ENCODE measurements at regions not wholly inside any gene's neighbourhood (a gene's known extent, or its start where the extent isn't known, plus 50 kb on each side); places are given as distances from the start of the nearest gene placed in this dataset.
A peak's percentile ranks its signal among the peaks of the same experiment; 100 is the strongest.
"Not testable (repeated sequence)": the region's sequence is repeated elsewhere in the genome, so short reads cannot be mapped to it uniquely, and the experiment has no call there.

DNA sequence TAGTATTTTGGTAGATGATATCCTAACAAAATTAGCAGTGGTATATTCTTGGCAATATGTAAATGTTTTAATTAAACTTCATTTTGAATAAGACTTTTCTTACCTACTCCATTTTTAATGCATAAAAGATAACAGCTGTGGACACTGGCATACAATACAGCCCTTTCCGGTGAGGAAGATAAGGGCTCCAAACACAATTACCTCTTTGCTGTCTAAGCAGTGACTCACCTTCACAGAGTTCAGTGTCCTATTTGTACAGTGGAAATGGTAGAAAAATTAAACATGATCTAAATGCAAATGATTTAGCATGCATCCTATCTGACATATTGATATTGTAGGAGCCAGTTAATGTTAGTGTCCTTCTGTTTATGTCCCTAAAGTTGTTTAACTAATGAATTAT, 969.4 kb downstream of the PLOD2 start:
- ATAC-seq: no peak
- DNase-seq: no peak
- intact Hi-C loops (cut with DNase I): no loop called here

DNA sequence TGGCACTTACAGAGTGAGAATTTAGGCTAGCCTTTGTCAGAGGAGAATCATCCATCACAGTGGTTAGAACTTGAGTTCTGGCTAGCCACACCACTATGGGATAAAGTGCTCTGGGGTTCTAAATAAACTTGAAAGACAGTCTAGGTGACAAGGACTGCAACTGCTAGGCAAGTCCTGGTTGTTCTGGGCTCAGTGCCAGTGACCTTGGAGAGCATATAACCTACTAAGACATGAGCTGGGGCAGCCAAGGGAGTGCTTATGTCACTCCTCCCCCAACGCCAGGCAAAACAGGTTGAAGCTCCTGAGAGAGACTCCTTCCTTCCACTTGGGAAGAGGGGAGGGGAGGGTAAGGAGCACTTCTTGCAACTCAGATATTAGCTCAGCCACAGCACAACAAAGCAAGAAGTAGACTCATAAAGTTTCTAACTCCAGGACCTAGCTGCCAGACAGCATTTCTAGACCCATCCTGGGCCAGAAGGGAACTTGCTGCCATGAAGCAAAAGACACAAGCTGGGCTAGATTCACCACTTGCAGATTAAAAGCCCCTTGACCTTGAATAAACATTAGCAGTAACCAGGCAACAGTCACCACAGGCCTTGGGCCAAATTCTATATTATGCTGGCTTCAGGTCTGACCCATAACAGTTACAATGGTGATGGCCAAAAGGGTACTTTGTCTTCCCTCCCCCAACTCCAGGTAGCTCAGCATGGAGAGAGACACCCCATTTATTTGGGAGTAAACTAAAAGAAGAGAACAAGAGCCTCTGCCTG, 963.7 kb downstream of the PLOD2 start:
- ATAC-seq (peak in 1 of 2 donors; percentile 31), DNase-seq (peak; percentile 13)
- intact Hi-C loops (cut with DNase I): no loop called here

DNA sequence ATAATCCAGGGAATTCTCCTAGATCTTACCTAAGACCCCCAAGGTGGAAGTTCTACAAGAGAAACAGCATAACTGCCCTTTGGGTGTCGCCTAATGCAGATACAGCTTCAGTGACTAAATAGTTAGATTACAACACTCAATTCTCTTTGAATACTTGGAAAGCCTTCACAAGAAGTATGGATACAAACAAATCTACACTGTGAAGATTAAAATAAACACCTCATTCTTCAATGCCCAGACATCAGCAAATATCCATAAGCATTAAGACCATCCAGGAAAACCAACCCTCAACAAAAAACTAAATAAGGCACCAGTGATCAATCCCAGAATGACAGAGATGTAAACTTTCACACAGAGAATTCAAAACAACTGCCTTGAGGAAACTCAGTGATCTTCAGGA, 963.2 kb downstream of the PLOD2 start:
- DNase-seq (no peak), ATAC-seq (no peak)
- intact Hi-C loops (cut with DNase I): no loop called here

DNA sequence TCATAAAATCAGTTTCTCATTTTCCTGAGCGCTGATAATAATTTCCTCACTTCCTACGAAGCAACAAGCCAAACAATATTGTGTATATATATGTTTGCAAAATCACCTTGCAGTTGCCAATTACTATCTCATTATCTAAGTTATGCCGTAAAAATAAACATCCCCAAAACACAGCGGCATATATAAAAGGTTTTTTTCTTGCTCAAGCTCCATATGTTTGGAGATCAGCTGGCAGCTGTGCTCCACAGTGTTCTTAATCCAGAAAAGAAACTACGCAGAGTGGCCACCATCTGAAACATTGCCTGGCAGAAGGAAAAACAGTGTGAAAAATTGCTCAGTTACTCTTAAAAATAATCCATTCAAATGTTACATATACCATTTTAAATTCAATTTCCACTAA, 951.4 kb downstream of the PLOD2 start:
- no peak for ATAC-seq

DNA sequence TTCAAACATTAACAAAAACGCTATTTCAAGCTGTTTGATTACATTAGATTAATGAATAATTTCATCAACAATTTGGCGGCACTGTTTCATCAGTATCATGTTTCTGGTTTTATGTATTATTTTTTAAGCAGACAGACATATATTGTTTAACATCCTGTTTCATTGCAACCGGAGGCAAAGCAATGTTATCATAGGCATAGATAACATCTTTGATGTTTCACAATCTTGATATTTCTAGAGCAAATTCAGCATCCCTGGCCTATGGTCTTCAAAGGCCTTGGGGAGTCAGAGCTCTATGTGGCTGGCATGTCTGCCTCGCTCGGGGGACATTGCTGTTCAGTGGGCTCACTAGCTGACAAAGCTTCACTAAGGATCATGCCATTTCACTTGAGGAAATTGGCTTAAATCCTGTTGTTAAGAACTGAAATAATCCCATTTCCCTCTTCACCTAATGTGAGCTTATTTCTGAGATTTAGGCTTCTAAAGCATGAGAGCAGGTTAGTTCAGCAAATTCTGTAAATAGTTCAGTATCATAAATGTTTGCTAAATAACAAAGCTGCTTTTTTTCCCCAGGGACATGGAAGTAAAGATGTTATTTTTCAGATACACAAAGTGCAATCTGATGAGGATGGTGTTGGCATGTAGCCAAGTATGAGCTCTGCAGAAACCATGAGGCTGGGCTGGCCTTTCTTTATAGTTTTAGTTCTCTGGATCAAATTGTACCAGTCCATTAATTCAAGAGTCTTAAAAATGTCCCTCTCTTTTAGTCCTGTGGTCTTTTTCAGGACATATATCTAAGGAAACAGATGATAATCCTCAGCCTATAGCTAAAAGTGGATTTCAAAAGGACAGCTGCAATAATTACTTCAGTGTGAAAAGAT, 941.4 kb downstream of the PLOD2 start:
- intact Hi-C loops (cut with DNase I): no loop called here
- ATAC-seq (no peak), DNase-seq (no peak)

More for the DNA sequence above, 951.4 kb downstream of the PLOD2 start:
- intact Hi-C loops (cut with DNase I): no loop called here
- no peak for DNase-seq

DNA sequence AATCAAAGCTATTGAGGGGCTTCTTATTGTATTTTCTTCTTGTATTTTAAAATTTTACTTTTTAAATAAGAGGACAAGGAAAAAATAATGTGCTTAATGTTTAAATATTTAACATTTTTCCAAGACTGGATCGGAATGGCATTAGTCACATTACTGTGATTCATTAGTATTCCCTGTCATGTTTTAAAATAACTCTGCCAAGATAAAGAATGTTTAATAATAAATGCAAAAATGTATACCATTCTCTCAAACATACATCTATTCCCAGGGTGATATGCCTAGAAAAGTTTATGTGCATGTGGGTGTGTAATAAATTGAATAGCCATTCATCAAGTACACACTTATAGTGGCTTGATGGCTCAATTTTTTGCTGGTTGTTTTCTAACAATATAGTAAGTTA, 936.1 kb downstream of the PLOD2 start:
- ATAC-seq: no peak
- intact Hi-C loops (cut with DNase I): no loop called here

DNA sequence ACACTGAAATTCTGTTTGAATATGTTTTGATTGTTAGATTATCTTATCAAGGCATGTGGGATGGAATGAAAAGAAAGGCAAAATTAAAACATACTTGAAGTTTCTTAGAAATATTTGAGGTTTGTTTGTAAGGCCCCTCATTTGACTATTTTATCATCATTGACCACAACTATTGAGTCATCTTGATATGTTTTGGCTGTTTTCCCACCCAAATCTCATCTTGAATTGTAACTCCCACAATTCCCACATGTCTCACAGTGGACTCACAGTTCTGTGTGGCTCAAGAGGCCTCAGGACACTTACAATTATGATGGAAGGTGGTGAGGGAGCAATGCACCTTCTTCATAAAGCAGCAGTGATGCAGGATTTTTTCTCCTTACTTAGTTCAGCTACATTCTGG, 917.1 kb downstream of the PLOD2 start:
- peak in 1 of 2 donors; percentile 75 for ATAC-seq
- DNase-seq: no peak
- intact Hi-C loops (cut with DNase I): no loop called here

More for the DNA sequence above, 936.1 kb downstream of the PLOD2 start:
- no peak for DNase-seq

DNA sequence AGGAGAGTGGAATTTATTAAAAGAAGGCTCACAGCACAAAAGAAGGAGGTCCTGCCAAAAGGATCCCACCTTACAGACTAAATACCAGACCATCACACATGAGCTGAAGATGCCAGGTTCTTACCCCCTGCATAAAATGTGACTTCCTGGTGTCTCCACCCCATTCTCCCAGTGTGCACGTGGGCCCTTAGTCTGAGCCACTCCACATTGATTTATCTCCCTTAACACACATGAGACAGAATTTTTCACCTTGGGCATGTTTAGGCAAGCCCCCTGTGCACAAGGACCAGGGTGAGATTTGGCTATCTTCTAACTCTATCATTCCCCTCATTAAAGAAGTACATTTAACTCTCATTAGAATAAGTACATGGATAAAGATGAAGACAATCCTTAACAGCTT, 916.7 kb downstream of the PLOD2 start:
- ATAC-seq (no peak), DNase-seq (no peak)
- intact Hi-C loops (cut with DNase I): no loop called here

DNA sequence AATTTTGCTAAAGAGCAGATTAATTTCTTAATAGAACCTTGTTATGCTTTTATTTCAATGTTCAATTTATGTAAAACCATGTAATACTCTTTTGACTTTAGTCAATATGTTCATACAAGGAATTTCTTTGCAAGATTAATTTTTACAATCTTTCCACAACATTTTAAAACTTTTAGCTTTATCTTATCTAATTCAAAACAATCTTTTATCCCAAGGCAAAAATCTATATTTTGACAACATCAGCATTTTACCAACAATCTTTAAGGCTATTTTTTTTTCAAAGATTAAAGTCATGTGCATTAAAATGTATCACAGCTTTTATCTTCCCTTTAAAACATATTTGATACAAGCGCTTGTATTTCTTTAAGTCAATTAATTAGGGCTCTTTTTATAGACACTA, 914.7 kb downstream of the PLOD2 start:
- intact Hi-C loops (cut with DNase I): no loop called here
- ATAC-seq (no peak), DNase-seq (no peak)

DNA sequence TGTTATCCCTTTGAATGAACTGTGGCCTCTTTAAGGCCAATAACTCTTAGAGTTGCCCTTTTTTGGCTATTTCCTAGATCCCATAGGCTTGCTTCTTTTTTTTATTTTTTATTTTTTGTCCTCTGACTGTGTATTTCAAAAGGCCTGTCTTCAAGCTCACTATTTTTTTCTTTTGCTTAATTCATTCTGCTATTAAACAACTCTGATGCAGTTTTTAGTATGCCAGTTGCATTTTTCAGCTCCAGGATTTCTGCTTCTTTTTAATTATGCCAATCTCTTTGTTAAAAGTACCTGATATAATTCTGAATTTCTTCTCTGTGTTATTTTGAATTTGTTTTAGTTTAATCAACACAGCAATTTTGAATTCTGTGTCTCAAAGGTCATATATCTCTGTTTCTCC, 912.1 kb downstream of the PLOD2 start:
- DNase-seq: no peak
- intact Hi-C loops (cut with DNase I): no loop called here

DNA sequence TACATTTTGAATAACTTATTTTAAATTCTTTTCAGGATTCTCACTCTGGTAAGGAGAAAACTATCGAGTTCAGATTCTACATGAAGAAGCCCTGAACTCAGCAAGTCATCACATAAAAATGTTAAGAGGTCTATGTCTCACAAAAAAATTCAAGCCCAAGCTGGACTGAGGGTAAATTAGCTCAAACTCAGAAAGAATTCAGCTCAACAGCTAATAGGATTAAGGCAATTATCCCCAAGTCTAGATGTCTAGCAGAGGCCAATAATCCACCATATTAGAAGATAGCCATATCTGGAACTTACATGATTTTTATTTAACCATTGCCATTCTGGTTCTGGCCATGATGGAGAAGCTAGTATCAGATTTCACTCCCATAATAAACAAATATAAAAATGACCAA, 909.7 kb downstream of the PLOD2 start:
- ATAC-seq: no peak
- no peak for DNase-seq
- intact Hi-C loops (cut with DNase I): no loop called here

More for the DNA sequence above, 912.1 kb downstream of the PLOD2 start:
- ATAC-seq: no peak

DNA sequence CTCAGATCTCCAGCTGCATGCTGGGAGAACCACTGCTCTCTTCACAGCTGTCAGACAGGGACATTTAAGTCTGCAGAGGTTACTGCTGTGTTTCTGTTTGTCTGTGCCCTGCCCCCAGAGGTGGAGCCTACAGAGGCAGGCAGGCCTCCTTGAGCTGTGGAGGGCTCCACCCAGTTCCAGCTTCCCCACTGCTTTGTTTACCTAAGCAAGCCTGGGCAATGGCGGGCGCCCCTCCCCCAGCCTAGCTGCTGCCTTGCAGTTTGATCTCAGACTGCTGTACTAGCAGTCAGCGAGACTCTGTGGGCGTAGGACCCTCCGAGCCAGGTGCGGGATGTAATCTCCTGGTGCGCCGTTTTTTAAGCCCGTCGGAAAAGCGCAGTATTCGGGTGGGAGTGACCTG, 903.0 kb downstream of the PLOD2 start:
- DNase-seq; intact Hi-C loops (cut with DNase I); ATAC-seq: not testable (repeated sequence)

DNA sequence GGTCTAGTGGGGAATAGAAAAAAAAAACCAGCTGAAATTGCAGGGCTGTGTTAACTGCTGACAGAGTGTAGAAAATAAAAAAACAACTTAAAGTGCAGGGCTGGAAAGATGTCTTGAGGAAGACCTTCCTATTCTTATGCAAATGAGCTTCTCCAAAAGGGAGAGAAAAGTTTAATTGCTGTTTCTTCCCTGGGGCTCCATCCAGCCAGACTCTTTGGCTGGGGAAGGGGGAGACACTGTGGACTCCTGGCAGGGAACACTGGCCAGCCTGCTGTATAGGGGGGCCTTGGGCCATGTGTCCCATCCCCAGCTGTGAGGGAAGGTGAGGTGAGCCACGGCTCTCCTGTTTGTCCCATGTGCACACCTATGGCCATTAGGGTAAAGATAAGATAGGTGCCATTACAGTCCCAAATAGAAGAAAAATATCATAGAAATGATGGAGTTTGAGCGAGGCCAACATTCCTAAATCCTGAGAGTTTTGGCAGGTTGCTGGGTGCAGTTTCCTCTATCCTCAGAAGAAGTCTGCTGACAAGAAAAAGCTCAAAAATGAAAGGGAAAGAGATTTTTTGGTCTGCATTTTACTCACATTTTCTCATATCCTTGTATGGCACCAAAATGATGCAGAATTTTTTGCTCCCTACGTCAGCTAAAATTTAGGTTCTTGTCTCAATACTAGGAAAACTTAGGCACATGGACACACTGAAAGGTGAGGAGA, 901.7 kb downstream of the PLOD2 start:
- ATAC-seq: no peak
- DNase-seq: no peak
- intact Hi-C loops (cut with DNase I): no loop called here

DNA sequence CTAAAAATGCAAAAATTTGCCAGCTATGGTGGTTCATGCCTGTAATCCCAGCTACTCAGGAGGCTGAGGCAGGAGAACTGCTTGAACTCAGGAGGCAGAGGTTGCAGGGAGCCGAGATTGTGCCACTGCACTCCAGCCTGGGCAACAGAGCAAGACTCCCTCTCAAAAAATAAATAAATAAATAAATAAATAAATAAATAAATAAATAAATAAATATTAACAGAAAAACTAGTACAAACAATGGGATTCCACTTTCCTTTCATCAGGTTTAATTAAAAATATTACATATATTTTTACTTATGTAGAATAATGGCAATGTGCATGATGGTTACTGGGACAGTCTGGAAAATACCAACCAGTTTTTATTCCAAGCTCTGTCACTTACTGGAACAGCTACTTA, 897.5 kb downstream of the PLOD2 start:
- intact Hi-C loops (cut with DNase I); DNase-seq; ATAC-seq: not testable (repeated sequence)

DNA sequence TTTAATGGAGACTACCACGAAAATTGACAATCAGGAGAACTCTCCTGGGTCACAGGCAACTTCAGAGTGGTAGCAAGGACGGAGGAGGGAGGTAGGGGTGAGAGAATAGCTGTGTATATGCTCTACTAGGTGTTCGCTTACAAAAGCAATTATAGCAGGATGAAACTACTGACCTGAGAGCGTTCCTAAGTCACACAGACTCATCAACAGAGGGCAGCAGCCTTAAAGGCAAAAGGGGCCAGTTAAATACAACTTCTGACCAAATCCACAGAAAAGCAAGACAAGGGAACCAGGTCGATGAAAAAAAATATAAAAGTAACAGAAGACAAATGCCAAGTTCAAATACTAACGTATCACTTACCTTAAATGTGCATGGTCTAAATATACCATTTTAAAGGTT, 894.6 kb downstream of the PLOD2 start:
- ATAC-seq (no peak), DNase-seq (no peak)
- intact Hi-C loops (cut with DNase I): no loop called here

DNA sequence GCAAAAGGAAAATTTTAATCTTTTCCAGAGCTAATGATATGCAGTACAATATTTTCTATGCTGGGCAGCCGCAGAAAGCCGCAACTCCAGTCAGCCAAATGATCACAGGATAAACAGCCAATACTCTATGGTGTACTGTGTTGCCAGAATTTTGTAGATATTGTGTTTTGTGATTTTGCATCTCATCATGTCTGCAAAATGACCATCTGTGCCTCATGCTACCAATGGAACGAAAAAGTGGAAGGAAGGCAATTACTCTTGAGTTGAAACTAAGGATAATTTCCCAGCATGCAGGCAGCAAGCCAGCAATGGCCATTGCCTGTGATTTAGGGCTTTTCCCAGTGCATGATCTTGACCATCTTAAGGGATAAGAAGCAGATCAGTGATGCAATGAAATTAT, 891.9 kb downstream of the PLOD2 start:
- intact Hi-C loops (cut with DNase I): no loop called here
- ATAC-seq: no peak
- no peak for DNase-seq

DNA sequence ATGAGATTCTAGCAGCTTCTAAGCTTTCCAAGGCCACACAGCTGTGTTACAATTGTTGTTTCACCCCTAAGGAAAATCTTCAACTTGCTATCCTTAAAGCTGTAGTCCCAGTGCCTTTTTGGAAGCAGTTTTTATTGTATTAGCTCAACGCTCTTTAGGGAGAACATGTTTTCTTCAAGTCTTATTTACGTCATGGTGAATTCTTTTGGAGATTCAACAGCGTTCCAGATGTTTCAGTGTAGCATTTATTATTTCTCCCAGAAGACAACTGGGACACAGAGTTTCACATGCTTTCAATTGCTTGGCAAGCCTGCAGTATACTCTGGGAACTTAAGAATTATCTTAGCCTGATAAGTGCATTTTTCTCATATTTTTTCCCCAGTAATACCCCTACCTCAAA, 888.3 kb downstream of the PLOD2 start:
- ATAC-seq (peak; percentile 72 to 81), DNase-seq (no peak)
- intact Hi-C loops (cut with DNase I): no loop called here

DNA sequence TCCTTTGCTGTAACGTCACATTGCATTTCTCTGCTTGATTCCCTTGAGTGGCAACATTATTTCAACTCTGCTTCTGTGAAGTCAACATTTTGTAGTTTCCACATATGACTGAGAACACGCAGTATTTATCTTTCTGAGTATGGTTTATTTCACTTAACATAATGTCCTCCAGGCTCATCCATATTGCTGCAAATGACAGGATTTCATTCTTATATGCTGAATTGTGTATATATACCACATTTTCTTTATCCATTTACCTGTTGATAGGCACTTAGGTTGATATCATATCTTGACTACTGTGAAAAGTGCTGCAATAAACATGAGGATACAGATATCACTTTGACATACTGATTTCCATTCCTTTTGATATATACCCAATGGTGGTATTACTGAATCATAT, 878.5 kb downstream of the PLOD2 start:
- intact Hi-C loops (cut with DNase I): no loop called here
- no peak for DNase-seq
- no peak for ATAC-seq

DNA sequence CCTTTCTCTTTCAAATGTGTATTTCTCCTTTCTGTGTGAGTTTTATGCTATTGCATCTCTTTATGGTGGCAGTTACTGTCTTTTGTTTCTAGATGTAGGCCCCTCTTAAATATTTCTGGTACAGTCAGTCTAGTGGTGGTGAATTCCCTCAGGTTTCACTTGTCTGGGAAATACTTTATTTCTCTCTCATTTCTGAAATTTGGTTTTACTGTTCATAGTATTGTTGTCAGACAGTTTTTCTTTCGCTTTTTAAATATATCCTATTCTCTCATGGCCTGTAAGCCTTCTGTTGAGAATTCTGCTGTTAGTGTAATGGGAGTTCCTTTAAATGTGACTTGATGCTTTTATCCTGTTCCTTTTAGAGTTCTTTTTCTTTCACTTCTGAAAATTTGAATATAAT, 874.0 kb downstream of the PLOD2 start:
- DNase-seq (no peak), ATAC-seq (no peak)
- intact Hi-C loops (cut with DNase I): no loop called here

DNA sequence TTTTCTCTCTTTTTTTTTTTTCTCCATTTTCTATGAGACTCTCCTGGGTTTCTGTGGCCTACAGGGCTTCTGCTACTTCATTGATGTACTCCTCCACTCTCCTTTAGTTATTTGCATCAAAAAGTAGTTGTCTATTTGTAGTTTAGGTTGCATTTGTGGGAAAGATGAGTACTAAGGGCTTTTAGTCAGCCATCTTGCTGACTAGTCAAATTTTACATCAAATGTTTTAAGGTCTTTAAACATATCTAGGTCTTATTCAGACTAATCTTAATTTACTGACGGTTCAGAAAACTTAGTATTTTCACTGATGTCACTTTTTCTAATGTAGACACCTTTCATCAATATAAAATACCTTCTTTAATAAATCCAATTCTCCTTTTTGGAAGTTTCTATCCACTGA, 871.0 kb downstream of the PLOD2 start:
- intact Hi-C loops (cut with DNase I): no loop called here
- DNase-seq (no peak), ATAC-seq (no peak)

Data from left cardiac atrium (tissue), 4 donors.